Stomach (tissue), 8 donors: ENCODE measurements at regions not wholly inside any gene's neighbourhood (a gene's known extent, or its start where the extent isn't known, plus 50 kb on each side); places are given as distances from the start of the nearest gene placed in this dataset.

Experiments
- DNase-seq, 2 donors: peaks; one replicate each; pipeline versions ENCODE4 v3.0.0 to v3.0.0-alpha.2; 2013 to 2019
- H3K27ac ChIP-seq, 5 donors: fragments of 200-600 bp in 4 of 5; sonication (generic) in 4 of 5; one replicate each; pipeline ENCODE4 v1.5.1; 2013 to 2019; ENCODE audit warnings: mild to moderate bottlenecking in 1 of 5, moderate library complexity in 1 of 5
- H3K27me3 ChIP-seq, 3 donors: fragments of 200-600 bp; sonication (generic); one replicate each; pipeline ENCODE4 v1.5.1; 2017 to 2019; ENCODE audit warnings: mixed run types in 1 of 3
- H3K36me3 ChIP-seq, 4 donors: fragments of 200-600 bp; sonication (generic); 1 replicate in 3 of 4; 2 replicates in 1 of 4; pipeline ENCODE4 v1.5.1; 2016 to 2019
- H3K4me1 ChIP-seq, 4 donors: fragments of 200-600 bp; sonication (generic); one replicate each; pipeline ENCODE4 v1.5.1; 2016 to 2019
- H3K4me3 ChIP-seq, 4 donors: fragments of 200-600 bp; sonication (generic) in 3 of 4; one replicate each; pipeline ENCODE4 v1.5.1; 2016 to 2019; ENCODE audit warnings: mild to moderate bottlenecking in 1 of 4
- H3K9me3 ChIP-seq, 4 donors: fragments of 200-600 bp; sonication (generic); one replicate each; pipeline ENCODE4 v1.5.1; 2016 to 2019
- CTCF ChIP-seq, 7 experiments: fragments of 450-650 bp in 4 of 7; fragments of 200-600 bp in 3 of 7; sonication (generic) in 3 of 7; IDR thresholded peaks; one replicate each; pipeline ENCODE4 v1.5.1; 2016 to 2019; ENCODE audit warnings: antibody characterized with exemption in 7 of 7, control low read depth in 2 of 7, mild to moderate bottlenecking in 1 of 7
- EP300 ChIP-seq: sonication (generic); formaldehyde crosslinking; IDR thresholded peaks from one replicate; pipeline ENCODE4 v1.6.1; 2017; ENCODE audit warnings: antibody characterized with exemption
- POLR2A ChIP-seq, 4 donors: fragments of 450-650 bp; IDR thresholded peaks; one replicate each; pipeline ENCODE4 v1.6.1; 2016; ENCODE audit warnings: antibody characterized with exemption in 4 of 4, control low read depth in 2 of 4, mild to moderate bottlenecking in 1 of 4, moderate library complexity in 1 of 4
- POLR2AphosphoS5 ChIP-seq, 3 donors: sonication (generic); formaldehyde crosslinking; IDR thresholded peaks; one replicate each; pipeline ENCODE4 v1.6.1; 2016; ENCODE audit warnings: antibody characterized with exemption in 3 of 3
- WGBS, 5 donors: extraction: QIAGEN DNeasy Blood & Tissue Kit in 3 of 5; methylation state at CpG; one replicate each; pipeline versions ENCODE4 v1.1.5 to v1.1.7; 2013 to 2018; 5-methylcytosine and 5-hydroxymethylcytosine counted together
- intact Hi-C: fragments of 100-400 bp; cut with DNase I; formaldehyde crosslinking; loops from one replicate; pipeline ENCODE4 v1.15.1; 2023; ENCODE audit warnings: low total_unique reads
- donor health status: healthy with polysubstance abuse.
- donor health status: Bipolar disorder and iron deficiency.
- donor health status: healthy.

GRCh38 chr3:132789959-132790358 lies 67.8 kb upstream of the NPHP3 start:
- no peak for TF ChIP-seq EP300
- TF ChIP-seq POLR2A (IDR thresholded peaks at IDR 0.05), result no peak
- TF ChIP-seq CTCF (IDR thresholded peaks at IDR 0.05), result no peak
- TF ChIP-seq POLR2AphosphoS5 (IDR thresholded peaks at IDR 0.05), result no peak
- Histone ChIP-seq H3K4me3 (no peak overlapping the region), H3K27me3 (no peaks in the 10 kb centered on the region), H3K9me3 (peaks cover 0 to under 1% (median 0%) of the 10 kb centered on the region in 4 donors), H3K27ac (no peak overlapping the region), H3K36me3 (no peaks in the 10 kb centered on the region), H3K4me1 (peaks cover 0 to 19% (median 3%) of the 10 kb centered on the region in 4 donors)
- DNase-seq, result peak in 1 of 2 donors; percentile 7
- intact Hi-C loops, result no loop called here
- 76 to 87% (median 81%) methylated on average over 6 of the region's 6 CpGs for WGBS, 5 donors

- peak overlapping the region in 2 of 5 donors; percentile 27 to 37 for H3K27ac ChIP-seq
- H3K4me3 ChIP-seq, result no peak overlapping the region
- no peaks in the 10 kb centered on the region for H3K36me3 ChIP-seq
- no peak for TF ChIP-seq EP300
- TF ChIP-seq POLR2AphosphoS5 (IDR thresholded peaks at IDR 0.05), result peak in 2 of 3 donors; percentile 12 to 22
- intact Hi-C loops, result no loop called here
- DNase-seq, result peak in 1 of 2 donors; percentile 86
- peaks cover 0 to 19% (median 3%) of the 10 kb centered on the region in 4 donors for H3K4me1 ChIP-seq
- H3K9me3 ChIP-seq, result no peaks in the 10 kb centered on the region
- H3K27me3 ChIP-seq, result no peaks in the 10 kb centered on the region
Measured at GRCh38 chr3:132788301-132788671, 66.1 kb upstream of the NPHP3 start.

GRCh38 chr3:132787616-132788300 lies 65.5 kb upstream of the NPHP3 start:
- H3K4me1 ChIP-seq, result peaks cover 0 to 19% (median 3%) of the 10 kb centered on the region in 4 donors
- no peak for TF ChIP-seq EP300
- peak in 1 of 3 donors; percentile 3 for TF ChIP-seq POLR2AphosphoS5 (IDR thresholded peaks at IDR 0.05)
- TF ChIP-seq CTCF (IDR thresholded peaks at IDR 0.05), result no peak
- no peak for TF ChIP-seq POLR2A (IDR thresholded peaks at IDR 0.05)
- intact Hi-C loops, result no loop called here
- no peaks in the 10 kb centered on the region for H3K36me3 ChIP-seq
- WGBS, 5 donors, result 46 to 69% (median 57%) methylated on average over 2 of the region's 2 CpGs
- DNase-seq, result peak in 1 of 2 donors; percentile 69
- no peaks in the 10 kb centered on the region for H3K9me3 ChIP-seq
- no peaks in the 10 kb centered on the region for H3K27me3 ChIP-seq
- no peak overlapping the region for H3K4me3 ChIP-seq
- peak overlapping the region in 3 of 5 donors; percentile 10 to 37 (median 27) for H3K27ac ChIP-seq

GRCh38 chr3:132786890-132787289 lies 64.7 kb upstream of the NPHP3 start:
- TF ChIP-seq EP300 (no peak), POLR2AphosphoS5 (IDR thresholded peaks at IDR 0.05) (no peak), CTCF (IDR thresholded peaks at IDR 0.05) (no peak), POLR2A (IDR thresholded peaks at IDR 0.05) (no peak)
- DNase-seq, result no peak
- WGBS, 5 donors, result 66 to 86% (median 78%) methylated on average over 2 to 3 of the region's 3 CpGs
- no peaks in the 10 kb centered on the region for H3K36me3 ChIP-seq
- intact Hi-C loops, result no loop called here
- no peak overlapping the region for H3K27ac ChIP-seq
- no peaks in the 10 kb centered on the region for H3K9me3 ChIP-seq
- H3K27me3 ChIP-seq, result no peaks in the 10 kb centered on the region
- H3K4me3 ChIP-seq, result no peak overlapping the region
- peaks cover 0 to 19% (median 3%) of the 10 kb centered on the region in 4 donors for H3K4me1 ChIP-seq

GRCh38 chr3:132785292-132785691 lies 63.1 kb upstream of the NPHP3 start:
- no peak overlapping the region for H3K4me3 ChIP-seq
- no peaks in the 10 kb centered on the region for H3K36me3 ChIP-seq
- 58 to 67% (median 60%) methylated on average over 3 of the region's 3 CpGs for WGBS, 5 donors
- H3K9me3 ChIP-seq, result no peaks in the 10 kb centered on the region
- no peaks in the 10 kb centered on the region for H3K27me3 ChIP-seq
- intact Hi-C loops, result no loop called here
- TF ChIP-seq POLR2AphosphoS5 (IDR thresholded peaks at IDR 0.05) (no peak), CTCF (IDR thresholded peaks at IDR 0.05) (no peak), EP300 (no peak), POLR2A (IDR thresholded peaks at IDR 0.05) (no peak)
- H3K4me1 ChIP-seq, result peaks cover 0 to 19% (median 3%) of the 10 kb centered on the region in 4 donors
- H3K27ac ChIP-seq, result no peak overlapping the region
- DNase-seq, result no peak
